H7 (cell line): ENCODE measurements at regions not wholly inside any gene's neighbourhood (a gene's known extent, or its start where the extent isn't known, plus 50 kb on each side); places are given as distances from the start of the nearest gene placed in this dataset.

Experiments
- DNase-seq: peaks from one replicate; pipeline ENCODE4 v3.0.0; 2012
- H3K27me3 ChIP-seq: 2 replicates; pipeline ENCODE4 v1.6.0; 2011; ENCODE audit warnings: mild to moderate bottlenecking, low read length; ENCODE audit not compliant: control insufficient read depth, insufficient read depth
- H3K36me3 ChIP-seq: replicated peaks from 2 replicates; pipeline ENCODE4 v1.5.1; 2011; ENCODE audit warnings: low read length; ENCODE audit not compliant: control insufficient read depth, insufficient read depth
- H3K4me3 ChIP-seq: 2 replicates; pipeline ENCODE4 v1.5.1; 2011; ENCODE audit warnings: low read depth, mild to moderate bottlenecking, control low read depth, low read length, moderate library complexity; ENCODE audit not compliant: insufficient read depth

DNA sequence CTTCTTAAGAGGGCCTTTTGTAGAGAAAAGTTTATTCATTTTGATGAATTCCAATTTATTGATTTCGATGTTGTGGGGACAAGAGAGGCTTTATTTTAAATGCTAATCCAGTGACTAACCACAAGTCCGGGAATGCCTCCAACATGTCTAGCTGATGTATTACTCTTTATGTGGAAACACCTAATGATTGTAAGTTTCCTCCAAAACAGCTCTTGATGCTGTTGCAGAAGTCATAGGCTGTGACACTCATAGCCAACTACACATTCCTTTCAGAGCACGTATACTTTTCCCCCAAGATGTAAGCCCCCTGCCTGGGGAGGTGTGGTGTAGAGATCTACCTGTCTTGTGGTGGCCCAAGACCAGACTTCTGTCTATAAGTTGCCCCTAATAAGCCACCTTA, 61.3 kb upstream of the RNF24 start:
- H3K4me3 ChIP-seq, result no peak overlapping the region
- no peaks in the 10 kb centered on the region for H3K27me3 ChIP-seq
- H3K36me3 ChIP-seq, result no peaks in the 10 kb centered on the region
- no peak for DNase-seq

DNA sequence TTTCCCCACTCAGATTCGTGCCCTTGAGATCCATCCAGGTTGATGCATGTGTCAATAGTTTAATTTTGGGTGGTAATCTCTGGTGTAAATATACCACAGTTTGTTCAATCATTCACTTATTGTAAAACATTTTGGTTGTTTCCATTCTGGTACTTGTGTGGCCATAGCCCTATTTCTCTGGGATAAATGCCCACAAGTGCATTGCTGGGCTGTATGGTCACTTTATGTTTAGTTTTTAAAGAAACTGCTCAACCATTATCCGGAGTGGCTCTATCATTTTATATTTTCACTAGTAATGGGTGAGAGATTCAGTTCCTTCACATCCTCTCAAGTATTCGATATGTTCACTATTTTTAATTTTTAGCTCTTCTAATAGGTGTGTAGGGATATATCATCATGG, 60.7 kb upstream of the RNF24 start:
- Histone ChIP-seq H3K4me3 (no peak overlapping the region), H3K27me3 (no peaks in the 10 kb centered on the region), H3K36me3 (no peaks in the 10 kb centered on the region)
- no peak for DNase-seq

DNA sequence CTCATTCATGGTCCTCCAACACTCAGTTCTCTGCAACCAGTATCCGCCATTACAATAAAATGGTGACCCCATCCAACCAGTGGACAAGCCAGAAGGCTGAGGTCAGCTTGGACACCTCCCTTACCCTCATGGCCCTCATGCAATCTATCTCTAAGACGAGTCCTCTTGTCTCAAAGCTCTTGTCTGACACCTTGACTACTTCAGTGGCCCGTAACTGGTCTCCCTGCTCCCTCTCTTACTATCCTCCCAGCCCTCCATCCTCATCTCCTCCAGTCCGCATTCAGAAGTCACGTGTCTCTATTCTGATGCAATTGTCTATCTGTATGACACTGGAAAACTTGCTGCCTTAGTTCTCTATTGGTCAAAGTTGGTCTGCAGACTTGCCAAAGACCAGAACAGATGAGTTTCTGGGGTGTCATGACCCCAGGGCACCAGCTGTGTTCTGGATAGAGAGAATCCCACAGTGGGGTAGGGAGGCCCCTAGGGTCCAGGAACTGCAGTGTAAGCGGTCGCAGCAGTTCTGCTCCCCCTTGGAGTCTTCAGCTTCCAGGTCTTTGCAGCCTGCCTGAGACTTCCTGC, 59.6 kb upstream of the RNF24 start:
- no peaks in the 10 kb centered on the region for H3K27me3 ChIP-seq
- H3K4me3 ChIP-seq, result no peak overlapping the region
- H3K36me3 ChIP-seq, result no peaks in the 10 kb centered on the region
- DNase-seq, result no peak

GRCh38 chr20:4073852-4074741, 58.7 kb upstream of the RNF24 start:
- no peak for DNase-seq
- Histone ChIP-seq H3K4me3 (no peak overlapping the region), H3K36me3 (no peaks in the 10 kb centered on the region), H3K27me3 (no peaks in the 10 kb centered on the region)

GRCh38 chr20:4071178-4071693, 55.9 kb upstream of the RNF24 start:
- H3K27me3 ChIP-seq, result no peaks in the 10 kb centered on the region
- H3K4me3 ChIP-seq, result no peak overlapping the region
- H3K36me3 ChIP-seq, result no peaks in the 10 kb centered on the region
- DNase-seq, result no peak

DNA sequence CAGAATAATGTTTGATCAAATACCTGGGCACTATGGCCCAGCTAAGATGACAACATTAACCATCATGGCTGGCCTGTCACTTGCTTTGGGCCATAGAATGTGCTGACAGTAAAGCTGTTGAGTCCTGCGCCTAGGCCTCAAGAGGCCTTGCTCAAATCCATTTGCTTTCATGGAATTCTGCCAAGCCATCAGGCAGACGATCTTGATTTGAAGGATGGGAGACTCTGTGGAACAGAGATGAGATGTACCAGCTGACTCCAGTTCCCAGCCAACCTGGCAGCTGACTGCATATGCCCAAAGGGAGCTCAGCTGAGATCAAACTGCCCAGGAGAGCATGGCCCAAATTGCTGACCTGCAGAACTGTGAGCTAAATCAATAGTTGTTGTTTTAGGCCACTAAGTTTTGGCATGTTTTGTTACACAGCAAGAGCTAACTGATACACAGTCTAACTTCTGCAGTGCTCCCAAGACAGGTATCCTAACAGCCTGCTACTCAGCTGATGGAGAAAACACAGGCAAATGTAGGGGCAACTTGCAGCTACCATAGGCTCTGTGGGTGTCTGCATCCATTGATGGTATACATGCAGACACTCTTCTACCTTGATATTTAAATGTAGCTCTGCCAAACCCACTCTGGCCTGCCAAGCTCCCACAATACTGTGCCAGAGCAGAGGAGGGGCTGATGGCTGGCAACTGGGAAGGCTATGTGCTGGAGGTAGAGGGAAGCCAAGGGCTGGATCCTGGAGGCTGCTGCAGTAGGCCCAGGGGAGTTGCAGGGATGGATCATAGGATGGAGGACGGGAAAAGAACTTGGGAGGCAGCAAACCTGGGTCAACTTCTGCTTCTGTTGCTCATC, 55.2 kb upstream of the RNF24 start:
- H3K4me3 ChIP-seq, result no peak overlapping the region
- DNase-seq, result no peak
- no peaks in the 10 kb centered on the region for H3K36me3 ChIP-seq
- no peaks in the 10 kb centered on the region for H3K27me3 ChIP-seq

GRCh38 chr20:4069751-4070150, 54.4 kb upstream of the RNF24 start:
- DNase-seq, result no peak
- no peaks in the 10 kb centered on the region for H3K36me3 ChIP-seq
- no peak overlapping the region for H3K4me3 ChIP-seq
- H3K27me3 ChIP-seq, result no peaks in the 10 kb centered on the region

DNA sequence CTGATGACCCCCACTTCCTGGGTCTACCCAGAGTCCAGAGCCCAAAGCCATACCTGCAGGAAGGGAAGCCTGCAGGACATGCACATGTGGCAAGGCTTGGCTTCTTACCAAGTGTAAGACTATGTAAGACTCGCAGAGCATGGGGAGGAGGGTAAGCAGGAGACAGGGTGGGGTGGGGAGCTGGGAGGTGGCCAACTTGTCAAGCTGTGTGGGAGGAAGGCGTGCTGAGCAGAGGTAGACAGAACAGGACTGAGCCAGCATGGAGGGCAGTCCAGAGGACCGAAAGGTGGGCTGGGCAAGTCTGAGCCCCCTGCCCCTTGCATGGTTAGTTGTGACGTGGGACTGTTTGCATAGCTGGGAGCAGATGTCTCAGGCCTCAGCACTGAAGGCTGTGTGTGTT, 53.4 kb upstream of the RNF24 start:
- no peak overlapping the region for H3K4me3 ChIP-seq
- H3K27me3 ChIP-seq, result no peaks in the 10 kb centered on the region
- H3K36me3 ChIP-seq, result no peaks in the 10 kb centered on the region
- DNase-seq, result no peak

DNA sequence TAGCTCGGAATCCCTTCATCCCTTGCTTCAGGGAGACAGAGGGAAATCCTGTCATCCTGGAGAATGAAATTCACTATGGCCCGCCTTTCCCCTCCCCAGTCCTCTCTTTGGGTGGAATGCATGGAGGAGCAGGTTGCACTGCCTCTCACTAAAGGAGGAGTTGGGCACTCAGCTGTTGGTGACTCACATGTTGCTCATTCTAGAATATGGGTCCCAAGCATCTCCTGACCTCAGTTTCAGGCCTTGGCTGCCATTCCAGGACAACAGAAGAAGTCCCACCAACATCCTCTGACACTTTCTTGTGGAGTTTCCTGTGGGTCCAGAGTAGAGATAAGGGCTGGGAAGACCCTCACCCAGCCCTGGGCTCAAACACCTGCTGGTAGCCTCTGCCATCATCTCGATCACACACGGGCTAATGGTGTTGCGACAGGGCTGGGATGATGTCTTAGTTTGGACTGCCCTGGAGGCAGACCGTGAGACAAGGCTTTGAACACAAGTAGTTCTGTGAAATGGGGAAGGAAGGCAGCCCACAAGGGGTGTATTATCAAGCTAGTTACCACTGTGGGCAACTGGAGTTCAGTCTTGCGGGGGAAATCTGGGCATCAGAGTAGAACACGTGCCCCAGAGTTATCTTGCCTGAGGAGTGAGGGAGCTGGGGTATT, 52.4 kb upstream of the RNF24 start:
- H3K36me3 ChIP-seq, result no peaks in the 10 kb centered on the region
- no peaks in the 10 kb centered on the region for H3K27me3 ChIP-seq
- no peak overlapping the region for H3K4me3 ChIP-seq
- DNase-seq, result no peak

GRCh38 chr20:4066551-4066950, 51.2 kb upstream of the RNF24 start:
- Histone ChIP-seq H3K36me3 (no peaks in the 10 kb centered on the region), H3K4me3 (no peak overlapping the region), H3K27me3 (no peaks in the 10 kb centered on the region)
- no peak for DNase-seq

- Histone ChIP-seq H3K36me3 (no peaks in the 10 kb centered on the region), H3K27me3 (no peaks in the 10 kb centered on the region), H3K4me3 (no peak overlapping the region)
- no peak for DNase-seq
Measured at GRCh38 chr20:4065391-4065844, 50.1 kb upstream of the RNF24 start.
